ENCODE measurements at regions not wholly inside any gene's neighbourhood (a gene's known extent, or its start where the extent isn't known, plus 50 kb on each side); places are given as distances from the start of the nearest gene placed in this dataset.
A peak's percentile ranks its signal among the peaks of the same experiment; 100 is the strongest.

DNA sequence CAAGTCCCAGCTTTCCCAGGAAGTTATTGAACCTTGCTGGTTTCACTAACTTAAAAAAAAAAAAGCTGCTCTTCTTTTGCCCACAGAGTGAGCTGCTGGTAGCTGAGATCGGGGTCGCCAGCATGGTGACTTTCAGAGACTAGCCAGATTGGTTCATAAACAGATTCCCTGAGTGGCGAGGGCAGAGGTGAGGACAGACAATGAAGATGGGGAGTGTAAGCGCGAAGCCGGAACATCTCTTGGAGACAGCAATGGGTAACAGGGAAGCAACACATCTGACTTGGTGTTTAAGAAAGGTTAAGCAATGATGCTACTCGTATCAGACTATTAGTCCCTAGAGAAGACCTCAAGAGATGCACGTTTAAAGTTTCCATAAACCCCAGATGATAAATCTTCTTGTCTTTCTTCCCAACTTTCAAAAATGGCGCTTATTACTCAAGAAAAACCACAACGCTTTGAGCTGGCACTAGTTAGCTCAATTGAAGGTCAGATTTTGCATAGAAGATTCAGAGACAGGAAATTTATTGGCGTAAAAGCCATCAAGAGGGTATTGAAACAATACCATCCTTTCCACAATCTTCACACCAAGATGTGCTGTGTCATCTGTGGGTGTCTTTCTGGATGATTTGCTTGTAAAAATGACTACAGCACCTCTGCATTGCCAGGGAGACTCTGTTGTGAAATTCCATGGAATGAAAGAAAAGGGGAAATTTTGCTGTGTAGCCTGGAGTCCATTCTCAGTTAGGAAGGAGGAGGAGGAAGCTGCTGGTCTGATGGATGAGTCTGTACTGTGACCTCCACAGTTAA, 193.1 kb upstream of the CXCR4 start:
- no peaks in the 10 kb centered on the region for H3K36me3 ChIP-seq
- intact Hi-C loops (cut with DNase I), result no loop called here
- H3K27ac ChIP-seq, result no peak overlapping the region
- H3K4me3 ChIP-seq (replicated peaks in 1 of 3), result no peak overlapping the region
- TF ChIP-seq, protein P1, sequence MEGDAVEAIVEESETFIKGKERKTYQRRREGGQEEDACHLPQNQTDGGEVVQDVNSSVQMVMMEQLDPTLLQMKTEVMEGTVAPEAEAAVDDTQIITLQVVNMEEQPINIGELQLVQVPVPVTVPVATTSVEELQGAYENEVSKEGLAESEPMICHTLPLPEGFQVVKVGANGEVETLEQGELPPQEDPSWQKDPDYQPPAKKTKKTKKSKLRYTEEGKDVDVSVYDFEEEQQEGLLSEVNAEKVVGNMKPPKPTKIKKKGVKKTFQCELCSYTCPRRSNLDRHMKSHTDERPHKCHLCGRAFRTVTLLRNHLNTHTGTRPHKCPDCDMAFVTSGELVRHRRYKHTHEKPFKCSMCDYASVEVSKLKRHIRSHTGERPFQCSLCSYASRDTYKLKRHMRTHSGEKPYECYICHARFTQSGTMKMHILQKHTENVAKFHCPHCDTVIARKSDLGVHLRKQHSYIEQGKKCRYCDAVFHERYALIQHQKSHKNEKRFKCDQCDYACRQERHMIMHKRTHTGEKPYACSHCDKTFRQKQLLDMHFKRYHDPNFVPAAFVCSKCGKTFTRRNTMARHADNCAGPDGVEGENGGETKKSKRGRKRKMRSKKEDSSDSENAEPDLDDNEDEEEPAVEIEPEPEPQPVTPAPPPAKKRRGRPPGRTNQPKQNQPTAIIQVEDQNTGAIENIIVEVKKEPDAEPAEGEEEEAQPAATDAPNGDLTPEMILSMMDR (IDR thresholded peaks at IDR 0.05), result no peak
- TF ChIP-seq POLR2A (IDR thresholded peaks at IDR 0.05), result no peak
- 84 to 87% methylated on average over 11 of the region's 11 CpGs for WGBS, 2 donors
- no peak for DNase-seq
- H3K27me3 ChIP-seq, result no peaks in the 10 kb centered on the region
- H3K4me1 ChIP-seq, result peaks cover 0 to 2% of the 10 kb centered on the region in 2 donors
- no peaks in the 10 kb centered on the region for H3K9me3 ChIP-seq

DNA sequence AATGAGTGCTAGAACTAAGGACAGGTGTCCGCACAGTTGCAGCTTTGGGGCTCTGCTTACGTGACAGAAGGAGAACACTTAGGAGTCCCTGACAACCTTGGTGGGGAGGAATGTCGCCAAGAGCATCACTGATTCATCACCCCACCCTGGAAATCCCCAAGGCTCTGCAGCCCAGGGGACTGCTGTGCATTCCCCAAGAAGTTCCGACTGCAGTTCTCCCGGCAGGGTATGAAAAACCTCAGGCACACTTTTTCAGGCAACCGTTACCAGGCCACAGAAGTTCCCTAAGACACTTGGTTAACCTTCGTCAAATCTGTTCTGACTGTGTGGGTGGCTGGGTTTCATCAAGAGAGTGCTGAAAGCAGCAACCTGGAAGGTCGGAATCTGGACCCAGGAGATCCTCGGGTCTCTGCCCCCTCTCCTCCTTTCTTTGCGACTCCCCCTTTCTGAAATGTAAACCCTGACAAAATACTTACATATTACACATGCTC, 192.1 kb upstream of the CXCR4 start:
- 77 to 85% methylated on average over 10 of the region's 10 CpGs for WGBS, 2 donors
- intact Hi-C loops (cut with DNase I), result no loop called here
- H3K4me1 ChIP-seq, result peaks cover 0 to 2% of the 10 kb centered on the region in 2 donors
- H3K27ac ChIP-seq, result no peak overlapping the region
- H3K9me3 ChIP-seq, result no peaks in the 10 kb centered on the region
- DNase-seq, result no peak
- H3K4me3 ChIP-seq (replicated peaks in 1 of 3), result no peak overlapping the region
- no peaks in the 10 kb centered on the region for H3K36me3 ChIP-seq
- H3K27me3 ChIP-seq, result no peaks in the 10 kb centered on the region
- TF ChIP-seq POLR2A (IDR thresholded peaks at IDR 0.05), result no peak
- TF ChIP-seq, protein P1 (IDR thresholded peaks at IDR 0.05), result no peak

DNA sequence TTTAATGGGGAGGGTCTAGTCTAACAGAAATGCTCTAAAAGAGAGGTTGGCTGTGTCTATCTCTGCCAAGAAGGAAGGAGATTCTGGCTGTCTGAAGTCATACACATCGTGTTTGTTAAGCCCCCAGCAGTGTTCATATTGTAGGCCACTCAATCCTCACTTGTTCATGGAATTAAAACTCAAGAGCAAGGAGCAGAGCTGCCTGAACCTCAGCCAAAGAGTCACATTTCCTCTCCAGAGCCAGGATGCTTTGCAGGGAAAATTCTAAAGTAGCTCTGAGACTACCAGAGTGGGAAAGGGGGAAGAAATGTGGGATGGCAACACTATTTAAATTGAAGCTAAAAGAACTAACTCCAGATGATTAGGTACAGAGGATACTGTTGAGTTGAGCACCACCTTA, 190.7 kb upstream of the CXCR4 start:
- intact Hi-C loops (cut with DNase I), result no loop called here
- H3K4me3 ChIP-seq (replicated peaks in 1 of 3), result no peak overlapping the region
- 12 to 22% methylated on average over 1 of the region's 1 CpG for WGBS, 2 donors

DNA sequence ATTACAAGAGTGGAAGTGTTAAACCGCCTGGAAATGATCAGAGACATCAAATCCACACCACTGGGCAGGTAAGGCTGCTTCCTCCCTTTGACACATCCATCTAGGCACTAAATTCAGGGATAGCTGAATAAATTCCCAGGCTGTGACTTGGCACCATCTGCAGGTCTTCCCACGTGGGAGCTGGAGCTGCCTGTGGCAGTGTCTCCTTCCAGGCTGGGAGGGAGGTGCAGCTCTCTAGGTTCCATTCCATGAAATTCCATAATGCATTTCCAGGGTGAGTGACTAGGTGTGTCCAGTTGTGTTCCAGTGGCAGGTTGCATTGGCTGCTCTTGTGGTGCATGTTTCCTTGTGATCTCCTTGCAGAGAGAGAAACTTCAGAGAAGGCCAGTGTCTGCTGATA, 188.9 kb upstream of the CXCR4 start:
- intact Hi-C loops (cut with DNase I), result no loop called here
- peaks cover 0 to 2% of the 10 kb centered on the region in 2 donors for H3K4me1 ChIP-seq
- H3K27me3 ChIP-seq, result no peaks in the 10 kb centered on the region
- no peak overlapping the region for H3K4me3 ChIP-seq (replicated peaks in 1 of 3)
- no peaks in the 10 kb centered on the region for H3K36me3 ChIP-seq
- H3K27ac ChIP-seq, result no peak overlapping the region
- no peak for TF ChIP-seq POLR2A (IDR thresholded peaks at IDR 0.05)
- TF ChIP-seq, protein P1 (IDR thresholded peaks at IDR 0.05), result no peak
- WGBS, 2 donors, result 87 to 92% methylated on average over 2 of the region's 2 CpGs
- no peak for DNase-seq
- no peaks in the 10 kb centered on the region for H3K9me3 ChIP-seq

More for the DNA sequence above, 190.7 kb upstream of the CXCR4 start:
- Histone ChIP-seq H3K9me3 (no peaks in the 10 kb centered on the region), H3K27ac (no peak overlapping the region), H3K4me1 (peaks cover 0 to 2% of the 10 kb centered on the region in 2 donors), H3K27me3 (no peaks in the 10 kb centered on the region), H3K36me3 (no peaks in the 10 kb centered on the region)
- DNase-seq, result peak; percentile 16 to 24
- TF ChIP-seq POLR2A (IDR thresholded peaks at IDR 0.05), result no peak
- TF ChIP-seq, protein P1 (IDR thresholded peaks at IDR 0.05), result no peak

DNA sequence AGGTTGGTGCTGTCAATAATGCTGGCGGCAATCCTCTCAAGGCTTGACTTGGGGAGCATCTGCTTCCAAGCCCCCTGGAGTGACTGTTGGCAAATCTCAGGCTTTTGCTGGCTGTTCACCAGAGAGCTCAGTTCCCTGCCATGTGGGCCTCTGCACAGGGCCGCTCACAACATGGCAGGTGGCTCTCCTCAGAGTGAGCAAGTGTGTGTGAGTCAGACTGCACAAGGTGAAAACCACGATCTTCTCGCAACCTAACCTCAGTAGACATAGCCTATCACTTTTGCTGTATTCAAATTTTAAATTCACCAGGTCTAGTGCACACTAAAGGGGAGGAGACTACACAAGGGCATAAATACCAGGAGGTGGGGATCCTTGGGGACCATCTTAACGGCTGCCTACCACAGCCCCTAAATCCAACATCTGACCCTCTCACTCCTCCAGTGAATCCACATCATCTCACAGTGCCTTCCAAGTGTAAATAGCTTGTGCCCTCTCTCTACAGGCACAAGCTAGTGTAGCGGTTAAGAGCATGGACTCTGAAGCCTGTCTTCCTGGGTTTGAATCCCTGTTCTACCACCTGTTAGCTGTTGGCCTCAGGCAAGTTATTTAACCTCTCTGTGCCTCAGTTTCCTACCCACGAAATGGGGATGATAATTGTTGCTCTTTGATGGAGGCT, 187.7 kb upstream of the CXCR4 start:
- H3K27me3 ChIP-seq, result no peaks in the 10 kb centered on the region
- WGBS, 2 donors, result 77 to 90% methylated on average over 7 of the region's 7 CpGs
- peak in 1 of 2 donors; percentile 2 for DNase-seq
- TF ChIP-seq, protein P1 (IDR thresholded peaks at IDR 0.05), result no peak
- no peak for TF ChIP-seq POLR2A (IDR thresholded peaks at IDR 0.05)
- intact Hi-C loops (cut with DNase I), result no loop called here
- H3K4me3 ChIP-seq (replicated peaks in 1 of 3), result no peak overlapping the region
- H3K4me1 ChIP-seq, result peaks cover 0 to 2% of the 10 kb centered on the region in 2 donors
- no peaks in the 10 kb centered on the region for H3K9me3 ChIP-seq
- no peak overlapping the region for H3K27ac ChIP-seq
- H3K36me3 ChIP-seq, result no peaks in the 10 kb centered on the region

All from thyroid gland (tissue), 4 donors.